ENCODE measurements at regions not wholly inside any gene's neighbourhood (a gene's known extent, or its start where the extent isn't known, plus 50 kb on each side); places are given as distances from the start of the nearest gene placed in this dataset.

DNA sequence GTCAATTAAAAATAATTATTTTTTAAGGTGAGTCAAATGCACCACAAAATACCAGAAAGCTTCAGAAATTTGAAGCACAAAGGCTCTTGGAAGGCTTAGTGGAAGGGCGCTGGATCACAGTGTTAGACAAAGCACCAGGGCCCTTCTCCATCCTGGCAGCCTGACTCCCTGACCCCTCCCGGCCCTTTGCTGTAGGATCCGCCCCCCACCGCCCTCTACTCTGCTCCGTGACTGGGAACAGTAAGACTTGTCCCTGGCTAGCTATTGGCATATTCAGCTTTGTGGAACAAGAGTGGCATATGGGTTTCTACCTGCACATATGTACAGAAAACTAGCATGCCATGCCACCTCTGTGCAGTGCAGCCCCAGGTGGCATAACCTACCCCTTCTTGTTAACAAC, 222.1 kb downstream of the SYK start:
- H3K27ac ChIP-seq (ENCODE audit: low read length): no peak overlapping the region
- no peak for TF ChIP-seq EZH2 (IDR thresholded peaks at IDR 0.05; ENCODE audit: borderline replicate concordance, low read depth, low read length, severe bottlenecking)
- TF ChIP-seq, protein P1, sequence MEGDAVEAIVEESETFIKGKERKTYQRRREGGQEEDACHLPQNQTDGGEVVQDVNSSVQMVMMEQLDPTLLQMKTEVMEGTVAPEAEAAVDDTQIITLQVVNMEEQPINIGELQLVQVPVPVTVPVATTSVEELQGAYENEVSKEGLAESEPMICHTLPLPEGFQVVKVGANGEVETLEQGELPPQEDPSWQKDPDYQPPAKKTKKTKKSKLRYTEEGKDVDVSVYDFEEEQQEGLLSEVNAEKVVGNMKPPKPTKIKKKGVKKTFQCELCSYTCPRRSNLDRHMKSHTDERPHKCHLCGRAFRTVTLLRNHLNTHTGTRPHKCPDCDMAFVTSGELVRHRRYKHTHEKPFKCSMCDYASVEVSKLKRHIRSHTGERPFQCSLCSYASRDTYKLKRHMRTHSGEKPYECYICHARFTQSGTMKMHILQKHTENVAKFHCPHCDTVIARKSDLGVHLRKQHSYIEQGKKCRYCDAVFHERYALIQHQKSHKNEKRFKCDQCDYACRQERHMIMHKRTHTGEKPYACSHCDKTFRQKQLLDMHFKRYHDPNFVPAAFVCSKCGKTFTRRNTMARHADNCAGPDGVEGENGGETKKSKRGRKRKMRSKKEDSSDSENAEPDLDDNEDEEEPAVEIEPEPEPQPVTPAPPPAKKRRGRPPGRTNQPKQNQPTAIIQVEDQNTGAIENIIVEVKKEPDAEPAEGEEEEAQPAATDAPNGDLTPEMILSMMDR (IDR thresholded peaks at IDR 0.05; ENCODE audit: borderline replicate concordance, extremely low read depth, low read length, poor library complexity, severe bottlenecking): no peak
- no peaks in the 10 kb centered on the region for H3K4me1 ChIP-seq (ENCODE audit: insufficient read depth, low read length)
- H3K27me3 ChIP-seq (ENCODE audit: insufficient read depth, low read length, poor library complexity): no peaks in the 10 kb centered on the region
- ATAC-seq (ENCODE audit: insufficient read depth, low read depth) (no peak), DNase-seq (no peak)
- H4K20me1 ChIP-seq (ENCODE audit: insufficient read depth, low read length): no peaks in the 10 kb centered on the region
- no peaks in the 10 kb centered on the region for H3K79me2 ChIP-seq (ENCODE audit: insufficient read depth, low read length)
- no peak overlapping the region for H3K4me3 ChIP-seq (ENCODE audit: low read depth in 1 of 2, low read length in 2 of 2)
- H3K4me2 ChIP-seq (ENCODE audit: insufficient read depth, low read length): no peak overlapping the region
- no peaks in the 10 kb centered on the region for H3K36me3 ChIP-seq (ENCODE audit: insufficient read depth, low read length)
- no peak overlapping the region for H2AFZ ChIP-seq (ENCODE audit: low read depth, low read length)
- H3K9me3 ChIP-seq (ENCODE audit: insufficient read depth, low read length, severe bottlenecking): no peaks in the 10 kb centered on the region
- no peak overlapping the region for H3K9ac ChIP-seq (ENCODE audit: low read depth, low read length)

DNA sequence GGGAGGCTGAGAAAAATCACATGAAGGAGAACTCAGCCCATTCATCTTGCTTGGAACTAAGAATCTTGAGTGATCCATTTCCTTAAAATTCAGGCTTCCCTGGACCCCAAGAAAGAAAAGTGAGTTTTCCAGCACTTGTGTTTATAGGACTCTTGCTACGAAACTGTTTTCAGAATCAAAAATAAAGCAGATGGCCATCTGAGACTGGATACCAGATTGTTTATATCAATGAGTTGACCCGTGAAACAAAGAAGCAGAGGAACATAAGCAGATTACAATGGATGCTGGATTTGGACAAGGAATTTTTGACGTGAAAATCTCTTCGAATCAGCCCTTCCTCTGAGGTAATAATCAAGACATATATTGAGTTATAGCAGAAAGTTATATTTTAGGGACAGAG, 223.2 kb downstream of the SYK start:
- Histone ChIP-seq H3K4me1 (ENCODE audit: insufficient read depth, low read length) (no peaks in the 10 kb centered on the region), H3K27ac (ENCODE audit: low read length) (no peak overlapping the region), H2AFZ (ENCODE audit: low read depth, low read length) (no peak overlapping the region), H3K4me2 (ENCODE audit: insufficient read depth, low read length) (no peak overlapping the region), H3K27me3 (ENCODE audit: insufficient read depth, low read length, poor library complexity) (no peaks in the 10 kb centered on the region), H4K20me1 (ENCODE audit: insufficient read depth, low read length) (no peaks in the 10 kb centered on the region), H3K9me3 (ENCODE audit: insufficient read depth, low read length, severe bottlenecking) (no peaks in the 10 kb centered on the region), H3K79me2 (ENCODE audit: insufficient read depth, low read length) (no peaks in the 10 kb centered on the region), H3K36me3 (ENCODE audit: insufficient read depth, low read length) (no peaks in the 10 kb centered on the region), H3K4me3 (ENCODE audit: low read depth in 1 of 2, low read length in 2 of 2) (no peak overlapping the region), H3K9ac (ENCODE audit: low read depth, low read length) (no peak overlapping the region)
- DNase-seq: no peak
- ATAC-seq (ENCODE audit: insufficient read depth, low read depth): no peak
- TF ChIP-seq, protein P1 (IDR thresholded peaks at IDR 0.05; ENCODE audit: borderline replicate concordance, extremely low read depth, low read length, poor library complexity, severe bottlenecking): no peak
- no peak for TF ChIP-seq EZH2 (IDR thresholded peaks at IDR 0.05; ENCODE audit: borderline replicate concordance, low read depth, low read length, severe bottlenecking)

DNA sequence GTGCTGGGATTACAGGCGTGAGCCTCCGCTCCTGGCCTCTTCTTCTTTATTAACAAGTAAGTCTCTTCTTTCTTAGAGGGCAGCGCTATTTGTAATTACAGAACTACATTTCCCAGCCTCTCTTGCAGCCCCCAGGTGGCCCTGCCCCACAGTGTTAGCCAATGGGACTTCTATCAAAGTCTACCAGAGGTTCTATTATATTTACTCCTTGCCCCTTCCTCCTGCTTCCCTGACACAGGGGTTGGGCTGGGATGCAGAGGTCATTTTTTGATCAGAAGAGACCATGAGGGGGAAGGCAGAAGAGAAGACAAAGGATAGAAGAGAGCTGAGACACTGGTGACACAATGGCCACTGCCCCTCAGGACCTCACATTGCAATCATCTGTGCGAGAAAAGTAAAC, 224.2 kb downstream of the SYK start:
- H3K4me3 ChIP-seq (ENCODE audit: low read depth in 1 of 2, low read length in 2 of 2): no peak overlapping the region
- H3K4me1 ChIP-seq (ENCODE audit: insufficient read depth, low read length): no peaks in the 10 kb centered on the region
- no peak for DNase-seq
- no peak overlapping the region for H3K4me2 ChIP-seq (ENCODE audit: insufficient read depth, low read length)
- TF ChIP-seq, protein P1 (IDR thresholded peaks at IDR 0.05; ENCODE audit: borderline replicate concordance, extremely low read depth, low read length, poor library complexity, severe bottlenecking): no peak
- TF ChIP-seq EZH2 (IDR thresholded peaks at IDR 0.05; ENCODE audit: borderline replicate concordance, low read depth, low read length, severe bottlenecking): no peak
- no peaks in the 10 kb centered on the region for H3K27me3 ChIP-seq (ENCODE audit: insufficient read depth, low read length, poor library complexity)
- H4K20me1 ChIP-seq (ENCODE audit: insufficient read depth, low read length): no peaks in the 10 kb centered on the region
- H3K9me3 ChIP-seq (ENCODE audit: insufficient read depth, low read length, severe bottlenecking): no peaks in the 10 kb centered on the region
- H3K79me2 ChIP-seq (ENCODE audit: insufficient read depth, low read length): no peaks in the 10 kb centered on the region
- ATAC-seq (ENCODE audit: insufficient read depth, low read depth): no peak
- no peak overlapping the region for H2AFZ ChIP-seq (ENCODE audit: low read depth, low read length)
- no peak overlapping the region for H3K27ac ChIP-seq (ENCODE audit: low read length)
- no peaks in the 10 kb centered on the region for H3K36me3 ChIP-seq (ENCODE audit: insufficient read depth, low read length)
- H3K9ac ChIP-seq (ENCODE audit: low read depth, low read length): no peak overlapping the region

DNA sequence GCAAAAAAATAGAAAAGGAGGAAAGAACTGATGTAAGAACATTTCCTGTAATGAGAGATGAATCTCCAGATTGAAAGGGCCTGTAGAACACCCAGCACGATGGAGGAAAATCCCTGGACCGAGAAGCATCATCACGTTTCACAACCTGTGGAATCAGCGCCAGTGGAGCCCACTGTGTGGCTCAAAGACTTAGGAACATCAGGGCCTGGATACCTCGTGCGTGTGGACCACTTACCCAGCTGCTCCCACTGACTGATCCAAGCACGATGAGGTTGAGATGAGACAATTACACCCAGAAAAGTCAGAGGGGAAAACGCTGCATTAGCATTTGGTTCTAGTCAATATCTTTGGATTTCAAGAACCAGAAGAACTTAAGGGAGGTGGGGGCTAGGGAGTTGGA, 224.6 kb downstream of the SYK start:
- no peak for DNase-seq
- TF ChIP-seq, protein P1 (IDR thresholded peaks at IDR 0.05; ENCODE audit: borderline replicate concordance, extremely low read depth, low read length, poor library complexity, severe bottlenecking): no peak
- TF ChIP-seq EZH2 (IDR thresholded peaks at IDR 0.05; ENCODE audit: borderline replicate concordance, low read depth, low read length, severe bottlenecking): no peak
- H3K9me3 ChIP-seq (ENCODE audit: insufficient read depth, low read length, severe bottlenecking): no peaks in the 10 kb centered on the region
- H3K27ac ChIP-seq (ENCODE audit: low read length): no peak overlapping the region
- no peak overlapping the region for H3K4me3 ChIP-seq (ENCODE audit: low read depth in 1 of 2, low read length in 2 of 2)
- H4K20me1 ChIP-seq (ENCODE audit: insufficient read depth, low read length): no peaks in the 10 kb centered on the region
- H3K4me2 ChIP-seq (ENCODE audit: insufficient read depth, low read length): no peak overlapping the region
- H3K36me3 ChIP-seq (ENCODE audit: insufficient read depth, low read length): no peaks in the 10 kb centered on the region
- no peak for ATAC-seq (ENCODE audit: insufficient read depth, low read depth)
- H3K27me3 ChIP-seq (ENCODE audit: insufficient read depth, low read length, poor library complexity): no peaks in the 10 kb centered on the region
- no peaks in the 10 kb centered on the region for H3K4me1 ChIP-seq (ENCODE audit: insufficient read depth, low read length)
- H3K9ac ChIP-seq (ENCODE audit: low read depth, low read length): no peak overlapping the region
- no peaks in the 10 kb centered on the region for H3K79me2 ChIP-seq (ENCODE audit: insufficient read depth, low read length)
- H2AFZ ChIP-seq (ENCODE audit: low read depth, low read length): no peak overlapping the region

Measured in DND-41 (cell line).